SK-N-SH (cell line): ENCODE measurements at regions not wholly inside any gene's neighbourhood (a gene's known extent, or its start where the extent isn't known, plus 50 kb on each side); places are given as distances from the start of the nearest gene placed in this dataset.

Experiments used
- CTCF ChIA-PET: fragments of 300-600, 350-600 bp; formaldehyde crosslinking; extraction: SDS; loops from one replicate; lab custom pipeline; 2021; lab: Yijun Ruan, JAX
- POLR2A ChIA-PET: fragments of 350-600 bp; sonication (Branson Sonifier 250); formaldehyde crosslinking; extraction: SDS; loops from one replicate; lab custom pipeline; 2020; ENCODE audit warnings: antibody characterized with exemption, inconsistent platforms; lab: Yijun Ruan, JAX
- DNase-seq: peaks from one replicate; pipeline ENCODE4 v3.0.0; 2012
- H2AFZ ChIP-seq: fragments of 200-600 bp; sonication (generic); 2 replicates; pipeline ENCODE4 v1.8.1; 2016; ENCODE audit warnings: antibody characterized with exemption, mild to moderate bottlenecking, low read depth
- H3F3A ChIP-seq: fragments of 200-600 bp; sonication (generic); replicated peaks from 2 replicates; pipeline ENCODE3; 2016; ENCODE audit warnings: antibody characterized with exemption, mild to moderate bottlenecking; ENCODE audit not compliant: insufficient read depth
- H3K27ac ChIP-seq, 2 experiments: fragments of 200-500 bp in 1 of 2; fragments of 200-600 bp in 1 of 2; sonication (Bioruptor generic) in 1 of 2; sonication (generic), shearing (Covaris generic) in 1 of 2; 2 replicates each; pipeline versions ENCODE4 v1.5.1 to v1.6.1; 2014 to 2016; ENCODE audit warnings: low read depth in 2 of 2, inconsistent platforms in 1 of 2, low read length in 1 of 2, mild to moderate bottlenecking in 1 of 2, mixed read lengths in 1 of 2
- H3K27me3 ChIP-seq: fragments of 200-600 bp; sonication (generic), shearing (Covaris generic); 2 replicates; pipeline ENCODE4 v1.6.1; 2016; ENCODE audit warnings: mixed run types; ENCODE audit not compliant: insufficient read depth
- H3K36me3 ChIP-seq, 2 experiments: fragments of 200-500 bp in 1 of 2; fragments of 200-600 bp in 1 of 2; sonication (Bioruptor generic) in 1 of 2; sonication (generic) in 1 of 2; replicated peaks in 1 of 2; 2 replicates each; pipeline versions ENCODE3 to v1.5.1; 2014 to 2016; ENCODE audit warnings: low read length in 1 of 2, mild to moderate bottlenecking in 1 of 2; ENCODE audit not compliant: insufficient read depth in 2 of 2, control insufficient read depth in 1 of 2
- H3K4me1 ChIP-seq, 2 experiments: fragments of 200-500 bp in 1 of 2; fragments of 200-600 bp in 1 of 2; sonication (Bioruptor generic) in 1 of 2; sonication (generic), shearing (Covaris generic) in 1 of 2; 2 replicates each; pipeline versions ENCODE4 v1.5.1 to v1.6.1; 2014 to 2016; ENCODE audit warnings: low read depth in 1 of 2, low read length in 1 of 2, mixed run types in 1 of 2; ENCODE audit not compliant: insufficient read depth in 2 of 2, control insufficient read depth in 1 of 2
- H3K4me2 ChIP-seq: fragments of 200-600 bp; sonication (generic), shearing (Covaris generic); 2 replicates; pipeline ENCODE4 v1.6.1; 2017; ENCODE audit warnings: mixed run types
- H3K4me3 ChIP-seq, 2 experiments: fragments of 200-500 bp in 1 of 2; fragments of 200-600 bp in 1 of 2; sonication (Bioruptor generic) in 1 of 2; sonication (generic), shearing (Covaris generic) in 1 of 2; 2 replicates each; pipeline versions ENCODE4 v1.5.1 to v1.8.1; 2014 to 2016; ENCODE audit warnings: low read depth in 2 of 2, inconsistent platforms in 1 of 2, low read length in 1 of 2, mild to moderate bottlenecking in 1 of 2, mixed read lengths in 1 of 2, moderate library complexity in 1 of 2
- H3K79me2 ChIP-seq: fragments of 200-600 bp; sonication (generic); 2 replicates; pipeline ENCODE4 v1.8.1; 2017; ENCODE audit warnings: mild to moderate bottlenecking; ENCODE audit not compliant: insufficient read depth
- H3K9ac ChIP-seq: fragments of 200-600 bp; sonication (generic); 2 replicates; pipeline ENCODE4 v1.6.1; 2017; ENCODE audit warnings: mixed run types
- H3K9me2 ChIP-seq: fragments of 200-600 bp; sonication (generic); 2 replicates; pipeline ENCODE4 v1.6.1; 2017; ENCODE audit warnings: mixed run types
- H3K9me3 ChIP-seq: fragments of 200-600 bp; sonication (generic); 2 replicates; pipeline ENCODE4 v1.6.1; 2017; ENCODE audit warnings: mixed run types, mild to moderate bottlenecking, moderate library complexity
- H4K20me1 ChIP-seq: fragments of 200-600 bp; sonication (generic); 2 replicates; pipeline ENCODE4 v1.6.1; 2017; ENCODE audit warnings: mild to moderate bottlenecking, mixed run types; ENCODE audit not compliant: insufficient read depth
- EZH2phosphoT487 ChIP-seq: fragments of 200-600 bp; sonication (generic); IDR thresholded peaks from 2 replicates; pipeline ENCODE4 v1.6.1; 2017; ENCODE audit warnings: low read depth, mixed run types, mild to moderate bottlenecking, antibody characterized with exemption, moderate library complexity, borderline replicate concordance
- GATA2 ChIP-seq: sonication (generic); formaldehyde crosslinking; IDR thresholded peaks from 2 replicates; pipeline ENCODE4 v1.5.0; 2020; ENCODE audit warnings: mild to moderate bottlenecking, missing genetic modification reagents
- NFIC ChIP-seq: IDR thresholded peaks from 2 replicates; pipeline ENCODE4 v1.4.0; 2012; ENCODE audit warnings: borderline replicate concordance
- POLR2AphosphoS5 ChIP-seq: IDR thresholded peaks from 2 replicates; pipeline ENCODE4 v1.6.1; 2012; ENCODE audit warnings: low read depth, low read length
- RAD21 ChIP-seq: IDR thresholded peaks from 2 replicates; pipeline ENCODE4 v1.6.1; 2012; ENCODE audit warnings: mild to moderate bottlenecking, low read length
- RCOR1 ChIP-seq: fragments of 150-350 bp; IDR thresholded peaks from 2 replicates; pipeline ENCODE4 v1.6.1; 2017; ENCODE audit warnings: antibody characterized with exemption, low read length
- RXRA ChIP-seq: IDR thresholded peaks from 2 replicates; pipeline ENCODE4 v1.4.0; 2012; ENCODE audit warnings: low read depth, mild to moderate bottlenecking, borderline replicate concordance
- TAF1 ChIP-seq: IDR thresholded peaks from 2 replicates; pipeline ENCODE4 v1.6.1; 2012; ENCODE audit warnings: low read depth, mild to moderate bottlenecking, low read length, moderate library complexity, borderline replicate concordance
- TCF12 ChIP-seq: IDR thresholded peaks from 2 replicates; pipeline ENCODE4 v1.4.0; 2012
- WGBS: methylation state at CpG from one replicate; pipeline ENCODE4 v1.1.6; 2017; ENCODE audit warnings: low lambda C conversion rate; 5-methylcytosine and 5-hydroxymethylcytosine counted together
- TF ChIP-seq, protein P1 (sequence below): IDR thresholded peaks from 2 replicates; pipeline ENCODE4 v1.4.0; 2012; ENCODE audit warnings: low read depth, borderline replicate concordance
- TF ChIP-seq, protein P2 (sequence below): fragments of 200-600 bp; sonication (generic); IDR thresholded peaks from 2 replicates; pipeline ENCODE4 v1.6.1; 2017; ENCODE audit warnings: antibody characterized with exemption, mild to moderate bottlenecking, moderate library complexity
- TF ChIP-seq, protein P3 (sequence below): IDR thresholded peaks from 2 replicates; pipeline ENCODE4; 2012
- TF ChIP-seq, protein P4 (sequence below): IDR thresholded peaks from 2 replicates; pipeline ENCODE4 v1.4.0; 2012; ENCODE audit warnings: low read depth, borderline replicate concordance
- TF ChIP-seq, protein P5 (sequence below): IDR thresholded peaks from 2 replicates; pipeline ENCODE4 v1.6.1; 2012; ENCODE audit warnings: mild to moderate bottlenecking, low read depth, low read length, moderate library complexity

DNA sequence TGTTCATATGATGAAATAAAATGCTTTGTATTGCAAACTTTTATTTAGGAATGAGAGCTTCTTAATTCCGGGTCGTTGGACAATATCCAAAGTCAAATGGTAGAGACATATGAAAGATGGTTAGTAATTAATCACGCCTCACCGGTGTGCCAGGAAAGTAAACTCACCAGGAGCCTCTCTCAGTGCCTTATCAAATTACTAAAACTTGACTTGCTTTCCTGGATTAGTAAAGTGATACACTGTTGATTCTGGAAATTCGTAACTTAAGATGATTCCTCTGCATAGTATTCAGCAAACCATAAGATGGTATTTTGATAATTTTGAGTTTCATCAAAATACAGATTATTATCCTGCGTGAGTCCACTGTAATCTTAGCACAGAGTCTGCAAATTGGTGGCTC, 115.2 kb downstream of the PAX1 start:
- H3K9ac ChIP-seq, result no peak overlapping the region
- H3K36me3 ChIP-seq, result no peaks in the 10 kb centered on the region
- POLR2A ChIA-PET, result no interaction called here
- TF ChIP-seq, protein P1, sequence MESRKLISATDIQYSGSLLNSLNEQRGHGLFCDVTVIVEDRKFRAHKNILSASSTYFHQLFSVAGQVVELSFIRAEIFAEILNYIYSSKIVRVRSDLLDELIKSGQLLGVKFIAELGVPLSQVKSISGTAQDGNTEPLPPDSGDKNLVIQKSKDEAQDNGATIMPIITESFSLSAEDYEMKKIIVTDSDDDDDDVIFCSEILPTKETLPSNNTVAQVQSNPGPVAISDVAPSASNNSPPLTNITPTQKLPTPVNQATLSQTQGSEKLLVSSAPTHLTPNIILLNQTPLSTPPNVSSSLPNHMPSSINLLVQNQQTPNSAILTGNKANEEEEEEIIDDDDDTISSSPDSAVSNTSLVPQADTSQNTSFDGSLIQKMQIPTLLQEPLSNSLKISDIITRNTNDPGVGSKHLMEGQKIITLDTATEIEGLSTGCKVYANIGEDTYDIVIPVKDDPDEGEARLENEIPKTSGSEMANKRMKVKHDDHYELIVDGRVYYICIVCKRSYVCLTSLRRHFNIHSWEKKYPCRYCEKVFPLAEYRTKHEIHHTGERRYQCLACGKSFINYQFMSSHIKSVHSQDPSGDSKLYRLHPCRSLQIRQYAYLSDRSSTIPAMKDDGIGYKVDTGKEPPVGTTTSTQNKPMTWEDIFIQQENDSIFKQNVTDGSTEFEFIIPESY, result no peak
- TF ChIP-seq, protein P2, sequence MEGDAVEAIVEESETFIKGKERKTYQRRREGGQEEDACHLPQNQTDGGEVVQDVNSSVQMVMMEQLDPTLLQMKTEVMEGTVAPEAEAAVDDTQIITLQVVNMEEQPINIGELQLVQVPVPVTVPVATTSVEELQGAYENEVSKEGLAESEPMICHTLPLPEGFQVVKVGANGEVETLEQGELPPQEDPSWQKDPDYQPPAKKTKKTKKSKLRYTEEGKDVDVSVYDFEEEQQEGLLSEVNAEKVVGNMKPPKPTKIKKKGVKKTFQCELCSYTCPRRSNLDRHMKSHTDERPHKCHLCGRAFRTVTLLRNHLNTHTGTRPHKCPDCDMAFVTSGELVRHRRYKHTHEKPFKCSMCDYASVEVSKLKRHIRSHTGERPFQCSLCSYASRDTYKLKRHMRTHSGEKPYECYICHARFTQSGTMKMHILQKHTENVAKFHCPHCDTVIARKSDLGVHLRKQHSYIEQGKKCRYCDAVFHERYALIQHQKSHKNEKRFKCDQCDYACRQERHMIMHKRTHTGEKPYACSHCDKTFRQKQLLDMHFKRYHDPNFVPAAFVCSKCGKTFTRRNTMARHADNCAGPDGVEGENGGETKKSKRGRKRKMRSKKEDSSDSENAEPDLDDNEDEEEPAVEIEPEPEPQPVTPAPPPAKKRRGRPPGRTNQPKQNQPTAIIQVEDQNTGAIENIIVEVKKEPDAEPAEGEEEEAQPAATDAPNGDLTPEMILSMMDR, result no peak
- TF ChIP-seq, protein P3, sequence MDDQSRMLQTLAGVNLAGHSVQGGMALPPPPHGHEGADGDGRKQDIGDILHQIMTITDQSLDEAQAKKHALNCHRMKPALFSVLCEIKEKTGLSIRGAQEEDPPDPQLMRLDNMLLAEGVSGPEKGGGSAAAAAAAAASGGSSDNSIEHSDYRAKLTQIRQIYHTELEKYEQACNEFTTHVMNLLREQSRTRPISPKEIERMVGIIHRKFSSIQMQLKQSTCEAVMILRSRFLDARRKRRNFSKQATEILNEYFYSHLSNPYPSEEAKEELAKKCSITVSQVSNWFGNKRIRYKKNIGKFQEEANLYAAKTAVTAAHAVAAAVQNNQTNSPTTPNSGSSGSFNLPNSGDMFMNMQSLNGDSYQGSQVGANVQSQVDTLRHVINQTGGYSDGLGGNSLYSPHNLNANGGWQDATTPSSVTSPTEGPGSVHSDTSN, result no peak
- no peak for TF ChIP-seq NFIC
- no peak for TF ChIP-seq RXRA
- no peak for TF ChIP-seq RCOR1
- TF ChIP-seq EZH2phosphoT487, result no peak
- TF ChIP-seq, protein P4, sequence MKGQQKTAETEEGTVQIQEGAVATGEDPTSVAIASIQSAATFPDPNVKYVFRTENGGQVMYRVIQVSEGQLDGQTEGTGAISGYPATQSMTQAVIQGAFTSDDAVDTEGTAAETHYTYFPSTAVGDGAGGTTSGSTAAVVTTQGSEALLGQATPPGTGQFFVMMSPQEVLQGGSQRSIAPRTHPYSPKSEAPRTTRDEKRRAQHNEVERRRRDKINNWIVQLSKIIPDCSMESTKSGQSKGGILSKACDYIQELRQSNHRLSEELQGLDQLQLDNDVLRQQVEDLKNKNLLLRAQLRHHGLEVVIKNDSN, result no peak
- TF ChIP-seq, protein P5, sequence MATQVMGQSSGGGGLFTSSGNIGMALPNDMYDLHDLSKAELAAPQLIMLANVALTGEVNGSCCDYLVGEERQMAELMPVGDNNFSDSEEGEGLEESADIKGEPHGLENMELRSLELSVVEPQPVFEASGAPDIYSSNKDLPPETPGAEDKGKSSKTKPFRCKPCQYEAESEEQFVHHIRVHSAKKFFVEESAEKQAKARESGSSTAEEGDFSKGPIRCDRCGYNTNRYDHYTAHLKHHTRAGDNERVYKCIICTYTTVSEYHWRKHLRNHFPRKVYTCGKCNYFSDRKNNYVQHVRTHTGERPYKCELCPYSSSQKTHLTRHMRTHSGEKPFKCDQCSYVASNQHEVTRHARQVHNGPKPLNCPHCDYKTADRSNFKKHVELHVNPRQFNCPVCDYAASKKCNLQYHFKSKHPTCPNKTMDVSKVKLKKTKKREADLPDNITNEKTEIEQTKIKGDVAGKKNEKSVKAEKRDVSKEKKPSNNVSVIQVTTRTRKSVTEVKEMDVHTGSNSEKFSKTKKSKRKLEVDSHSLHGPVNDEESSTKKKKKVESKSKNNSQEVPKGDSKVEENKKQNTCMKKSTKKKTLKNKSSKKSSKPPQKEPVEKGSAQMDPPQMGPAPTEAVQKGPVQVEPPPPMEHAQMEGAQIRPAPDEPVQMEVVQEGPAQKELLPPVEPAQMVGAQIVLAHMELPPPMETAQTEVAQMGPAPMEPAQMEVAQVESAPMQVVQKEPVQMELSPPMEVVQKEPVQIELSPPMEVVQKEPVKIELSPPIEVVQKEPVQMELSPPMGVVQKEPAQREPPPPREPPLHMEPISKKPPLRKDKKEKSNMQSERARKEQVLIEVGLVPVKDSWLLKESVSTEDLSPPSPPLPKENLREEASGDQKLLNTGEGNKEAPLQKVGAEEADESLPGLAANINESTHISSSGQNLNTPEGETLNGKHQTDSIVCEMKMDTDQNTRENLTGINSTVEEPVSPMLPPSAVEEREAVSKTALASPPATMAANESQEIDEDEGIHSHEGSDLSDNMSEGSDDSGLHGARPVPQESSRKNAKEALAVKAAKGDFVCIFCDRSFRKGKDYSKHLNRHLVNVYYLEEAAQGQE, result no peak
- no peak for TF ChIP-seq POLR2AphosphoS5
- TF ChIP-seq RAD21, result no peak
- no peak for TF ChIP-seq GATA2 (CRISPR knock-in tag)
- TF ChIP-seq TAF1, result no peak
- no peak for TF ChIP-seq TCF12
- no peaks in the 10 kb centered on the region for H3K9me3 ChIP-seq
- H3K4me3 ChIP-seq, result no peak overlapping the region
- no peaks in the 10 kb centered on the region for H4K20me1 ChIP-seq
- H2AFZ ChIP-seq, result no peak overlapping the region
- no peaks in the 10 kb centered on the region for H3K4me1 ChIP-seq
- CTCF ChIA-PET, result interaction anchor here (0.8 to 1.8 kb wide), 3 partner anchors 12 to 101 kb away, joined by 3 to 4 read pairs (median 3); no protein-coding TSS in a partner anchor
- H3K27me3 ChIP-seq, result no peaks in the 10 kb centered on the region
- H3K4me2 ChIP-seq, result no peak overlapping the region
- no peaks in the 10 kb centered on the region for H3K79me2 ChIP-seq
- WGBS, result 2% methylated on average over 6 of the region's 6 CpGs
- H3K27ac ChIP-seq, result no peak overlapping the region
- no peaks in the 10 kb centered on the region for H3F3A ChIP-seq
- no peak for DNase-seq
- H3K9me2 ChIP-seq, result no peaks in the 10 kb centered on the region
